ENCODE measurements at regions not wholly inside any gene's neighbourhood (a gene's known extent, or its start where the extent isn't known, plus 50 kb on each side); places are given as distances from the start of the nearest gene placed in this dataset.

DNA sequence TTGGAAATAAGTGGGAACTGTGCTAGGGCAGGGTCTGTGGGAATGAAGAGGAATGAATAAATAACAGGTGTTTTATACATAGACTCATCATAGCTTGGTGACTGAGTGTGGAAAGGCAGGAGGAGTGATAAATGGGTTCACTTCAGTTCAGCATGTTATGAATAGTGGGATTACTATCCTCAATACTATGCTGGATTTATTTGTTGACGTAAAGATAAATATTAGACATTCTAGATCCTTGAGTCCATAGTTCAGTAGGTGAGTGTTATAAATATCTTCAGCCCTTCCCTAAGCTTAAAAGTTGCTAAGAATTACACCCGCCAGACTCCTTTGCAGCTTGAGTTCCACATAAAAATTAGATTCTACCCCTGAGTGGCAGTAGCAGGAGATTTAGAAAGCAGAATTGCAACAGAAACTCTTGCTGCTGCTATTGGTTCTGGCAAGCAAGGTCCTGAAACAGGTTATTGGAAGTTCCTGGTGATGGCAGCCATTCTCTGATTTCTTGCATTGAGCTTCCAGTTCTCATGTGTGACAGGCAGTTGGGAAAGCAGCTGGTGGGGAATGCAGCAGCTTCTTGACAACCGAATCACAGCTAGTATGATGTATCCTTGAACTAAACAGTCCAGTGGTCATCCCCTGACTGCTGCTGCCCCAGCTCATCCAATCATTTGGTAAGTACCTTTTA, 1558.9 kb downstream of the FAM181B start:
- TF ChIP-seq, protein P1, sequence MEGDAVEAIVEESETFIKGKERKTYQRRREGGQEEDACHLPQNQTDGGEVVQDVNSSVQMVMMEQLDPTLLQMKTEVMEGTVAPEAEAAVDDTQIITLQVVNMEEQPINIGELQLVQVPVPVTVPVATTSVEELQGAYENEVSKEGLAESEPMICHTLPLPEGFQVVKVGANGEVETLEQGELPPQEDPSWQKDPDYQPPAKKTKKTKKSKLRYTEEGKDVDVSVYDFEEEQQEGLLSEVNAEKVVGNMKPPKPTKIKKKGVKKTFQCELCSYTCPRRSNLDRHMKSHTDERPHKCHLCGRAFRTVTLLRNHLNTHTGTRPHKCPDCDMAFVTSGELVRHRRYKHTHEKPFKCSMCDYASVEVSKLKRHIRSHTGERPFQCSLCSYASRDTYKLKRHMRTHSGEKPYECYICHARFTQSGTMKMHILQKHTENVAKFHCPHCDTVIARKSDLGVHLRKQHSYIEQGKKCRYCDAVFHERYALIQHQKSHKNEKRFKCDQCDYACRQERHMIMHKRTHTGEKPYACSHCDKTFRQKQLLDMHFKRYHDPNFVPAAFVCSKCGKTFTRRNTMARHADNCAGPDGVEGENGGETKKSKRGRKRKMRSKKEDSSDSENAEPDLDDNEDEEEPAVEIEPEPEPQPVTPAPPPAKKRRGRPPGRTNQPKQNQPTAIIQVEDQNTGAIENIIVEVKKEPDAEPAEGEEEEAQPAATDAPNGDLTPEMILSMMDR (IDR thresholded peaks at IDR 0.05; ENCODE audit: low read depth, low read length, missing input control) = no peak
- TF ChIP-seq REST (IDR thresholded peaks at IDR 0.05) (no peak), RAD21 (IDR thresholded peaks at IDR 0.05) (no peak), TAF1 (conservative IDR thresholded peaks at IDR 0.05) (no peak), GABPA (IDR thresholded peaks at IDR 0.05 in 1 of 2, conservative IDR thresholded peaks at IDR 0.05 in 1 of 2) (no peak), NR2F2 (IDR thresholded peaks at IDR 0.05) (no peak), JUND (IDR thresholded peaks at IDR 0.05) (no peak)
- TF ChIP-seq, protein P2, sequence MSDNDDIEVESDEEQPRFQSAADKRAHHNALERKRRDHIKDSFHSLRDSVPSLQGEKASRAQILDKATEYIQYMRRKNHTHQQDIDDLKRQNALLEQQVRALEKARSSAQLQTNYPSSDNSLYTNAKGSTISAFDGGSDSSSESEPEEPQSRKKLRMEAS (IDR thresholded peaks at IDR 0.05) = no peak

Measured in liver (tissue), 3 donors.